ENCODE measurements at regions not wholly inside any gene's neighbourhood (a gene's known extent, or its start where the extent isn't known, plus 50 kb on each side); places are given as distances from the start of the nearest gene placed in this dataset.

GRCh38 chr16:63613701-63614100, 1508.2 kb downstream of the CDH11 start:
- TF ChIP-seq CTCF (IDR thresholded peaks at IDR 0.05), result no peak
- TF ChIP-seq POLR2A (IDR thresholded peaks at IDR 0.05), result no peak
